Thyroid gland (tissue), 4 donors: ENCODE measurements at regions not wholly inside any gene's neighbourhood (a gene's known extent, or its start where the extent isn't known, plus 50 kb on each side); places are given as distances from the start of the nearest gene placed in this dataset.

Source experiments
- DNase-seq, 2 donors: peaks; one replicate each; pipeline ENCODE4 v3.0.0-alpha.2; 2019
- H3K27ac ChIP-seq, 3 donors: fragments of 200-600 bp; sonication (generic); 1 replicate in 2 of 3; 2 replicates in 1 of 3; pipeline ENCODE4 v1.5.1; 2016 to 2019; ENCODE audit warnings: mild to moderate bottlenecking in 1 of 3, moderate library complexity in 1 of 3
- H3K27me3 ChIP-seq: fragments of 200-600 bp; sonication (generic); one replicate; pipeline ENCODE4 v1.5.1; 2019
- H3K36me3 ChIP-seq, 2 donors: fragments of 200-600 bp; sonication (generic); one replicate each; pipeline ENCODE4 v1.5.1; 2016 to 2019
- H3K4me1 ChIP-seq, 2 donors: fragments of 200-600 bp; sonication (generic); one replicate each; pipeline ENCODE4 v1.5.1; 2017 to 2019
- H3K4me3 ChIP-seq, 3 donors: fragments of 200-600 bp; sonication (generic); replicated peaks in 1 of 3; 1 replicate in 2 of 3; 2 replicates in 1 of 3; pipeline ENCODE4 v1.5.1; 2016; ENCODE audit warnings: mild to moderate bottlenecking in 1 of 3
- H3K9me3 ChIP-seq: fragments of 200-600 bp; sonication (generic); one replicate; pipeline ENCODE4 v1.5.1; 2017
- POLR2A ChIP-seq, 2 donors: fragments of 450-650 bp; IDR thresholded peaks; one replicate each; pipeline ENCODE4 v1.6.1; 2017; ENCODE audit warnings: antibody characterized with exemption in 2 of 2, mild to moderate bottlenecking in 2 of 2, moderate library complexity in 1 of 2
- WGBS, 2 donors: methylation state at CpG; one replicate each; pipeline ENCODE4 v1.1.5; 2017; 5-methylcytosine and 5-hydroxymethylcytosine counted together
- intact Hi-C: fragments of 100-400 bp; cut with DNase I; formaldehyde crosslinking; loops from one replicate; pipeline ENCODE4 v1.15.1; 2023
- TF ChIP-seq, protein P1 (sequence below), 6 experiments: fragments of 200-600 bp in 3 of 6; fragments of 450-650 bp in 3 of 6; sonication (generic) in 3 of 6; IDR thresholded peaks; one replicate each; pipeline ENCODE4 v1.5.1; 2016 to 2019; ENCODE audit warnings: antibody characterized with exemption in 6 of 6, mild to moderate bottlenecking in 2 of 6, inconsistent platforms in 1 of 6, moderate library complexity in 1 of 6

DNA sequence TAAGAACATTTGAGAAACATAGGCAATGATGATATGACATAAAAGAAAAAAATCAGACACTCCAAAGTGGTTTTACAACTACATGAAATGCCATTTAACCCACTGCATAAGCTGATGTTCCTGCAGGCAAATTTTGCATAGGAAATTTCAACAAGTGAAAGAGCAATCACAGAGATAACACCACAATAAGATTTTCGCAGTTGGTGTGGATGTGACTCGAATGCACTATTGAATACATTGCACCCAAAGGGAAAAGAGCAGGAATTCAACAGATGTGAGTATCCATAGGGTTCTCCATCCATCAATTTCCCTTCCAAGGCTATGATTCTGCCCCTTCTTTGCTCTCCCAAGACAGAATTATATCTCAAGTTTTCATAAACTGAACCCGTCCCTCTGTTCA, 456.1 kb downstream of the RAP2B start:
- Histone ChIP-seq H3K36me3 (no peaks in the 10 kb centered on the region), H3K4me3 (no peak overlapping the region), H3K9me3 (no peaks in the 10 kb centered on the region), H3K27me3 (no peaks in the 10 kb centered on the region), H3K4me1 (peaks cover 0 to 5% of the 10 kb centered on the region in 2 donors), H3K27ac (no peak overlapping the region)
- WGBS, 2 donors, result 85 to 89% methylated on average over 3 of the region's 3 CpGs
- intact Hi-C loops, result no loop called here
- TF ChIP-seq, protein P1, sequence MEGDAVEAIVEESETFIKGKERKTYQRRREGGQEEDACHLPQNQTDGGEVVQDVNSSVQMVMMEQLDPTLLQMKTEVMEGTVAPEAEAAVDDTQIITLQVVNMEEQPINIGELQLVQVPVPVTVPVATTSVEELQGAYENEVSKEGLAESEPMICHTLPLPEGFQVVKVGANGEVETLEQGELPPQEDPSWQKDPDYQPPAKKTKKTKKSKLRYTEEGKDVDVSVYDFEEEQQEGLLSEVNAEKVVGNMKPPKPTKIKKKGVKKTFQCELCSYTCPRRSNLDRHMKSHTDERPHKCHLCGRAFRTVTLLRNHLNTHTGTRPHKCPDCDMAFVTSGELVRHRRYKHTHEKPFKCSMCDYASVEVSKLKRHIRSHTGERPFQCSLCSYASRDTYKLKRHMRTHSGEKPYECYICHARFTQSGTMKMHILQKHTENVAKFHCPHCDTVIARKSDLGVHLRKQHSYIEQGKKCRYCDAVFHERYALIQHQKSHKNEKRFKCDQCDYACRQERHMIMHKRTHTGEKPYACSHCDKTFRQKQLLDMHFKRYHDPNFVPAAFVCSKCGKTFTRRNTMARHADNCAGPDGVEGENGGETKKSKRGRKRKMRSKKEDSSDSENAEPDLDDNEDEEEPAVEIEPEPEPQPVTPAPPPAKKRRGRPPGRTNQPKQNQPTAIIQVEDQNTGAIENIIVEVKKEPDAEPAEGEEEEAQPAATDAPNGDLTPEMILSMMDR (IDR thresholded peaks at IDR 0.05), result no peak
- TF ChIP-seq POLR2A (IDR thresholded peaks at IDR 0.05), result no peak
- DNase-seq, result no peak

DNA sequence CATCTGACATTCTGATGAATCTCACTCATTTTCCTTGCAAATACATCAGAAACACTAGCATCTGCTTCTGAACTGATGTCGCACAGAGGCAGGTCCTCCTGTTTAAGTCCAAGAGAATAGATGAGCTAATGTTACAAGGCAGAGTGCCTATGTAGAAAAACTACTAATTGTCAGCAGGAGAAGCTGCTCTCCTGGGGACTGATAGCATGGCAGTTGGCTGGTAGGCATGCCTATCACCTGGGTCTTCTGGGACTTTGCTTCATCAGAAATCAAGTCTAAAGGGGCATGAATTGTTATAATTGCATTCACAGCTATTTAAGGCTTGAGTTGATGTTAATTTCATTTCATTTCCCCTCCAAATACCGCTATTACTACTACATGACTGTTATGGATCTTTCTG, 457.2 kb downstream of the RAP2B start:
- H3K4me3 ChIP-seq, result no peak overlapping the region
- no peaks in the 10 kb centered on the region for H3K27me3 ChIP-seq
- H3K4me1 ChIP-seq, result peaks cover 0 to 5% of the 10 kb centered on the region in 2 donors
- H3K36me3 ChIP-seq, result no peaks in the 10 kb centered on the region
- no peaks in the 10 kb centered on the region for H3K9me3 ChIP-seq
- intact Hi-C loops, result no loop called here
- WGBS, 2 donors, result 96 to 97% methylated on average over 2 of the region's 2 CpGs
- no peak overlapping the region for H3K27ac ChIP-seq
- TF ChIP-seq, protein P1 (IDR thresholded peaks at IDR 0.05), result no peak
- no peak for TF ChIP-seq POLR2A (IDR thresholded peaks at IDR 0.05)
- DNase-seq, result no peak

DNA sequence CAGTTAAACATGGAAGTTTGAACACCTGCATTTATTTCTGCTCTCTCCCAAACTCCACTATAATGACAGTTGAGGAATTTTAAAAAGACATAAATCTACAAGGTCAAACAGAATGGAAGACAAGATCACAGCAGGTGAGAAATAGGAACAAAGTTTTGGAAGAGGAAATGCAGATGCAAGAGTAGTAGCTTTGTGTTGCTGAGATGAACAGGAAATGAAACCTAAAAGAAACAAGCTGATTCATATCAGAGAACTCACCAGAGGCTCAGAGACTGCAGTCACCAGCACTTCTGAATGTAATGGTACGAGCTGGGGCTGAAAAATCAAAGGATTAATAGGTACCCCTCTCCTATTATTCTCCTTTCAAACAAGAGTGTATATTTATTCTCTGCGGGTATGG, 459.9 kb downstream of the RAP2B start:
- no peaks in the 10 kb centered on the region for H3K27me3 ChIP-seq
- peaks cover 0 to 5% of the 10 kb centered on the region in 2 donors for H3K4me1 ChIP-seq
- no peaks in the 10 kb centered on the region for H3K9me3 ChIP-seq
- no peaks in the 10 kb centered on the region for H3K36me3 ChIP-seq
- no peak overlapping the region for H3K27ac ChIP-seq
- H3K4me3 ChIP-seq, result no peak overlapping the region
- intact Hi-C loops, result no loop called here
- 70 to 78% methylated on average over 2 of the region's 2 CpGs for WGBS, 2 donors
- no peak for DNase-seq
- TF ChIP-seq, protein P1 (IDR thresholded peaks at IDR 0.05), result no peak
- TF ChIP-seq POLR2A (IDR thresholded peaks at IDR 0.05), result no peak

DNA sequence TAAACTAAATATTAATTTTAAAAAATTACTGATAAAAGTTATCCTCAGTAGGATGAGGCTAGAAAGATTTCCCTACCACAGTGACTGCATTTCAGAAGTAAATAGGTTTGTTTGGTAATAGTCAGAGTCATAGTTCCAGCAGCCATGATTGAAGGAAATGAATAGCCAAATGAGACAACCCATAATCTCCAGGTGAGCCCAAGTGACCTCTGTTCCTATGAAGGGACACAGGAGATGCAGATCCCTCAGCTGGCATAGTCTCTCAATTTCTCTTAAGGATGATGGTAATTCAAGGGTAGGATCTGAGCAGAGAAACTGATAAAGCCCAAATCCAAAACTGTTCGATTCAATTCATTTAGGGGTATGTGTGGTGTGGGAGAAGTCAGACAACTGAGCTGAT, 461.8 kb downstream of the RAP2B start:
- H3K27ac ChIP-seq, result no peak overlapping the region
- TF ChIP-seq POLR2A (IDR thresholded peaks at IDR 0.05), result no peak
- TF ChIP-seq, protein P1 (IDR thresholded peaks at IDR 0.05), result no peak
- H3K27me3 ChIP-seq, result no peaks in the 10 kb centered on the region
- H3K9me3 ChIP-seq, result no peaks in the 10 kb centered on the region
- 92 to 100% methylated on average over 1 of the region's 1 CpG for WGBS, 2 donors
- H3K36me3 ChIP-seq, result no peaks in the 10 kb centered on the region
- H3K4me1 ChIP-seq, result peaks cover 0 to 5% of the 10 kb centered on the region in 2 donors
- no peak overlapping the region for H3K4me3 ChIP-seq
- intact Hi-C loops, result no loop called here
- no peak for DNase-seq

DNA sequence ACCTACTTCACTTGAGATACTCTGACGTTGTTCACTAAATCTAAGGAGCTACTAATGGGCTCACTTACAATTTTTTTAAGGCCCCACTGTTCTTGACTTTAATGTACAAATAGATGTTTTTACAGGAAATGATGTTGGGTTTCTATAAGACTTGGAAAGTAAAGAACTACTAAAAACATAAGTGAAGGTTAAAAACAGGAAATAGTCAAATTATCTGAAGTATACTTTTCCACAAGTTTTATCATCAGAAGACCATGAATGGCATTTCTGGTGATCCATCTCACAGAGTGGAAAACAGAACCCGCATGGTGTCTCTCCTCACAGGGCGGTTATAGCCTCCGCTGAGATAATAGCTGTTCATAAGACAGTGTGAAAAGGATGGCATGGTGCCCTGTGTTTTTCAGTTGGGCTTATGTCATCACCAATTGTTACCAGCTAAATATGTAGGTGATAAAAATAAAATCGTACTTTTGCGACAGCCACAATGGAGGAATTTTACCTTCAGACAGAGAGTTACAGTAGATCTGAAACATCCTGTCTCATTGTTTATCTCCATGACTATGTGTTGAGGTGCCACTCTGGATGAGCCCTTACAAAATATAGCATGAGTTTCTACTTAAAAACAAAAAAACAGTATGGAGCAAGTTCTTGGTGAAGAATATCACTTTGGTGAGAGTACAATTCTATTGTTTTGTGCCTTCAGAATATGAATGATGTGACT, 462.4 kb downstream of the RAP2B start:
- Histone ChIP-seq H3K4me1 (peaks cover 0 to 5% of the 10 kb centered on the region in 2 donors), H3K36me3 (no peaks in the 10 kb centered on the region), H3K27me3 (no peaks in the 10 kb centered on the region), H3K27ac (no peak overlapping the region), H3K9me3 (no peaks in the 10 kb centered on the region), H3K4me3 (no peak overlapping the region)
- no peak for TF ChIP-seq POLR2A (IDR thresholded peaks at IDR 0.05)
- TF ChIP-seq, protein P1 (IDR thresholded peaks at IDR 0.05), result no peak
- 83 to 85% methylated on average over 6 of the region's 6 CpGs for WGBS, 2 donors
- intact Hi-C loops, result no loop called here
- no peak for DNase-seq
